ENCODE measurements at regions not wholly inside any gene's neighbourhood (a gene's known extent, or its start where the extent isn't known, plus 50 kb on each side); places are given as distances from the start of the nearest gene placed in this dataset.

GRCh38 chr7:17396692-17397091, 98.2 kb downstream of the AHR start:
- Mint-ChIP-seq H3K4me3 (no peak overlapping the region), H3K27me3 (peaks cover 15% of the 10 kb centered on the region), H3K4me1 (ENCODE audit: low read depth) (peaks cover 9% of the 10 kb centered on the region), H3K27ac (no peak overlapping the region), H3K9me3 (peaks cover 22% of the 10 kb centered on the region), H3K36me3 (ENCODE audit: low read depth) (peaks cover 3% of the 10 kb centered on the region)
- DNase-seq: no peak
- ChIA-PET CTCF (no interaction called here), POLR2A (no interaction called here)
- TF ChIP-seq, protein P1, sequence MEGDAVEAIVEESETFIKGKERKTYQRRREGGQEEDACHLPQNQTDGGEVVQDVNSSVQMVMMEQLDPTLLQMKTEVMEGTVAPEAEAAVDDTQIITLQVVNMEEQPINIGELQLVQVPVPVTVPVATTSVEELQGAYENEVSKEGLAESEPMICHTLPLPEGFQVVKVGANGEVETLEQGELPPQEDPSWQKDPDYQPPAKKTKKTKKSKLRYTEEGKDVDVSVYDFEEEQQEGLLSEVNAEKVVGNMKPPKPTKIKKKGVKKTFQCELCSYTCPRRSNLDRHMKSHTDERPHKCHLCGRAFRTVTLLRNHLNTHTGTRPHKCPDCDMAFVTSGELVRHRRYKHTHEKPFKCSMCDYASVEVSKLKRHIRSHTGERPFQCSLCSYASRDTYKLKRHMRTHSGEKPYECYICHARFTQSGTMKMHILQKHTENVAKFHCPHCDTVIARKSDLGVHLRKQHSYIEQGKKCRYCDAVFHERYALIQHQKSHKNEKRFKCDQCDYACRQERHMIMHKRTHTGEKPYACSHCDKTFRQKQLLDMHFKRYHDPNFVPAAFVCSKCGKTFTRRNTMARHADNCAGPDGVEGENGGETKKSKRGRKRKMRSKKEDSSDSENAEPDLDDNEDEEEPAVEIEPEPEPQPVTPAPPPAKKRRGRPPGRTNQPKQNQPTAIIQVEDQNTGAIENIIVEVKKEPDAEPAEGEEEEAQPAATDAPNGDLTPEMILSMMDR (IDR thresholded peaks at IDR 0.05): no peak
- intact Hi-C loops (cut with micrococcal nuclease): no loop called here
- no peak for ATAC-seq

DNA sequence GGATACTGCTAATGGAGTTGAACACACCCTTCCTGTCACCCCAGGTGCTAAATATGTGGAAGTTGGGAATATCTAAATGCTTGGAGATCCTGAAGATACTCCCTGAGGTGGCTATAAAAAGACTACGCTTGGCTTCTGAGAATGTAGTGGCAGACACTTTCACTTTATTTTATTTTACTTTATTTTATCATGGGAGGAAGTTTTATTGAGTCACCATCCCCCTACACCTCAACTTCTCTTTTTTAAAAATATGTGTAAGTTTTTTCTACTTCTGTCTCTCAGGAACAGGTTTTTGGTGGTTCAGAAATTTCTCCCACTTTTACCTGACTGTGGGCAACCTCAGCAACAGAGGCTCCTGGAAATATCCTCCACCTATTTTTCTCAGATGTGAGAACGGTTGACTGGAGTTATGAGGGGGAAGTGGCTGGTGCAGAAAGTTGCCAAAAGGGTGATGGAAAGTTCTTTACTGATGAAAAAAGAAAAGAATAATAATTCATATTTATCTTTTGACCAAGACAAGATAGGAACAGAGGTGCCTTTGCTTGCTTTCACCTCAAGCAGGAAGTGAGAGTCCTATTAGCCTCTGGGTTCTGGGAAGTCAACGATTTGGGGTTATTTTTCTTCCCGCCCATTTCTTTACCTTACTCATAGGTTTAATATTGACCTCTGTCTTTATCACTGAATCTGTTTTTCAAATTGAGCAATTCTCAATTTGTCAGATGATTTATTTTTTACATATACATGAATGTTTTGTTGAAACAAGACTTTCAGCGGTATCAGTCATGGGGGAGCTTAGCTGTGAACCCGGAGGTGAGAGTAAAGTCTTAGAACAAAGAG, 103.6 kb downstream of the AHR start:
- peaks cover 14% of the 10 kb centered on the region for H3K27me3 Mint-ChIP-seq
- CTCF ChIA-PET: interaction anchor here (1.0 kb wide), 1 partner anchor 35 kb away, joined by 3 read pairs; no protein-coding TSS in a partner anchor
- intact Hi-C loops (cut with micrococcal nuclease): no loop called here
- H3K9me3 Mint-ChIP-seq: no peaks in the 10 kb centered on the region
- peak overlapping the region; percentile 9 for H3K4me3 Mint-ChIP-seq
- DNase-seq (no peak), ATAC-seq (peak; percentile 73)
- POLR2A ChIA-PET: interaction anchor here (1.1 kb wide), 1 partner anchor 23 kb away, joined by 3 read pairs; no protein-coding TSS in a partner anchor
- TF ChIP-seq, protein P1 (IDR thresholded peaks at IDR 0.05): no peak
- H3K36me3 Mint-ChIP-seq (ENCODE audit: low read depth): no peaks in the 10 kb centered on the region
- peaks cover 20% of the 10 kb centered on the region for H3K4me1 Mint-ChIP-seq (ENCODE audit: low read depth)
- peak overlapping the region; percentile 75 for H3K27ac Mint-ChIP-seq

- Mint-ChIP-seq H3K27ac (peak overlapping the region; percentile 75), H3K27me3 (peaks cover 11% of the 10 kb centered on the region), H3K4me3 (peak overlapping the region; percentile 2), H3K36me3 (ENCODE audit: low read depth) (no peaks in the 10 kb centered on the region), H3K4me1 (ENCODE audit: low read depth) (peaks cover 20% of the 10 kb centered on the region), H3K9me3 (no peaks in the 10 kb centered on the region)
- CTCF ChIA-PET: interaction anchor here (1.0 kb wide), 1 partner anchor 34 kb away, joined by 3 read pairs; no protein-coding TSS in a partner anchor
- TF ChIP-seq, protein P1 (IDR thresholded peaks at IDR 0.05): no peak
- DNase-seq: peak; percentile 17
- ATAC-seq: peak; percentile 55
- POLR2A ChIA-PET: interaction anchor here (0.6 kb wide), 1 partner anchor 344 kb away, joined by 3 read pairs; no protein-coding TSS in a partner anchor
- intact Hi-C loops (cut with micrococcal nuclease): no loop called here
These were observed 104.3 kb downstream of the AHR start for GRCh38 chr7:17402628-17403278.

DNA sequence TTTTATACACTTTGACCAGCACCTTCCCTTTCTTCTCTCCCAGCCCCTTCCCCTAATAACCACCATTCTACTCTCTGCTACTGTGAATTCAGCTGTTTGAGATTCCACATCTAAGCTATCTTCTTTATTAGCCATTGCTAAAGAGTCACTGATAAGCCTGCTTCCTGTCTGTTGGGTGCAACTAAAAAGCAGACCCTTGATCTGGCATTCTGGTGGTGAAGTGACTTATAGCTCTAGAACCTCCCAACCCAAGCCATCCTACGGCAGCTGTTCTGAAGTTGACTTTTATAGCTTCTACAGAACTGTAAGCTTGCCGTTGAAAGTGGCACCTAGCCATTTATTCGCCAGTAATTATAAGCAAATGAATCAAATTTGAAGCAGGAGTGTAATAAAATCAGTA, 105.6 kb downstream of the AHR start:
- Mint-ChIP-seq H3K4me3 (no peak overlapping the region), H3K9me3 (no peaks in the 10 kb centered on the region), H3K4me1 (ENCODE audit: low read depth) (peaks cover 20% of the 10 kb centered on the region), H3K27ac (no peak overlapping the region), H3K27me3 (peaks cover 10% of the 10 kb centered on the region), H3K36me3 (ENCODE audit: low read depth) (no peaks in the 10 kb centered on the region)
- ChIA-PET CTCF (no interaction called here), POLR2A (no interaction called here)
- intact Hi-C loops (cut with micrococcal nuclease): no loop called here
- ATAC-seq: no peak
- TF ChIP-seq, protein P1 (IDR thresholded peaks at IDR 0.05): no peak
- no peak for DNase-seq

GRCh38 chr7:17405786-17406185, 107.3 kb downstream of the AHR start:
- Mint-ChIP-seq H3K36me3 (ENCODE audit: low read depth) (no peaks in the 10 kb centered on the region), H3K9me3 (no peaks in the 10 kb centered on the region), H3K4me3 (no peak overlapping the region), H3K4me1 (ENCODE audit: low read depth) (peaks cover 18% of the 10 kb centered on the region), H3K27me3 (peaks cover 8% of the 10 kb centered on the region), H3K27ac (no peak overlapping the region)
- no peak for ATAC-seq
- POLR2A ChIA-PET: interaction anchor here (0.6 kb wide), 1 partner anchor 397 kb away, joined by 3 read pairs; no protein-coding TSS in a partner anchor
- TF ChIP-seq, protein P1 (IDR thresholded peaks at IDR 0.05): no peak
- DNase-seq: no peak
- intact Hi-C loops (cut with micrococcal nuclease): no loop called here
- CTCF ChIA-PET: no interaction called here
